Adrenal gland (tissue), 5 donors: ENCODE measurements at regions not wholly inside any gene's neighbourhood (a gene's known extent, or its start where the extent isn't known, plus 50 kb on each side); places are given as distances from the start of the nearest gene placed in this dataset.

Source experiments
- POLR2A ChIP-seq, 2 donors: fragments of 450-650 bp; IDR thresholded peaks; one replicate each; pipeline ENCODE4 v1.6.1; 2017; ENCODE audit warnings: antibody characterized with exemption in 2 of 2, mild to moderate bottlenecking in 2 of 2, moderate library complexity in 1 of 2
- TF ChIP-seq, protein P1 (sequence below), 6 experiments: fragments of 450-650 bp in 4 of 6; fragments of 200-600 bp in 2 of 6; sonication (generic) in 1 of 6; IDR thresholded peaks; 1 replicate in 5 of 6; 2 replicates in 1 of 6; pipeline versions ENCODE4 v1.5.1 to v1.8.0; 2016 to 2021; ENCODE audit warnings: antibody characterized with exemption in 6 of 6, mild to moderate bottlenecking in 2 of 6, moderate library complexity in 1 of 6
- donor health status: DM: no; HTN: no; CAD: no.

DNA sequence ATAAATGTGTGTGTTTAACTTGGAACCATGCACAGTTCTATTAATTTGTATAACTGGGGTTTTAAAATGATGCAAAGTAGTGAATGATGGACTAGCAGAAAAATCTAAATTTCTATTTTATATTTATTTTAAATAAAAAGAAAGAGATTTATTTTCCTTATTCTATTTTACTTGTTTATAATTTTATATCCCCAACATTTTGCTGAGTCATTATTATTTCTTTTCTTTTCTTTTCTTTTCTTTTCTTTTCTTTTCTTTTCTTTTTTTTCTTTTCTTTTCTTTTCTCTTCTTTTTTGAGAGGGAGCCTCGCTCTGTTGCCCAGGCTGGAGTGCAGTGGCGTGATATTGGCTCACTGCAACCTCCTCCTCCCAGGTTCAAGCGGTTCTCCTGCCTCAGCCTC lies 395.0 kb upstream of the NCAM2 start:
- no peak for TF ChIP-seq POLR2A (IDR thresholded peaks at IDR 0.05)
- TF ChIP-seq, protein P1, sequence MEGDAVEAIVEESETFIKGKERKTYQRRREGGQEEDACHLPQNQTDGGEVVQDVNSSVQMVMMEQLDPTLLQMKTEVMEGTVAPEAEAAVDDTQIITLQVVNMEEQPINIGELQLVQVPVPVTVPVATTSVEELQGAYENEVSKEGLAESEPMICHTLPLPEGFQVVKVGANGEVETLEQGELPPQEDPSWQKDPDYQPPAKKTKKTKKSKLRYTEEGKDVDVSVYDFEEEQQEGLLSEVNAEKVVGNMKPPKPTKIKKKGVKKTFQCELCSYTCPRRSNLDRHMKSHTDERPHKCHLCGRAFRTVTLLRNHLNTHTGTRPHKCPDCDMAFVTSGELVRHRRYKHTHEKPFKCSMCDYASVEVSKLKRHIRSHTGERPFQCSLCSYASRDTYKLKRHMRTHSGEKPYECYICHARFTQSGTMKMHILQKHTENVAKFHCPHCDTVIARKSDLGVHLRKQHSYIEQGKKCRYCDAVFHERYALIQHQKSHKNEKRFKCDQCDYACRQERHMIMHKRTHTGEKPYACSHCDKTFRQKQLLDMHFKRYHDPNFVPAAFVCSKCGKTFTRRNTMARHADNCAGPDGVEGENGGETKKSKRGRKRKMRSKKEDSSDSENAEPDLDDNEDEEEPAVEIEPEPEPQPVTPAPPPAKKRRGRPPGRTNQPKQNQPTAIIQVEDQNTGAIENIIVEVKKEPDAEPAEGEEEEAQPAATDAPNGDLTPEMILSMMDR (IDR thresholded peaks at IDR 0.05): no peak
